Fibroblast of skin of back (primary cell): ENCODE measurements at regions not wholly inside any gene's neighbourhood (a gene's known extent, or its start where the extent isn't known, plus 50 kb on each side); places are given as distances from the start of the nearest gene placed in this dataset.
A peak's percentile ranks its signal among the peaks of the same experiment; 100 is the strongest.
"Not testable (repeated sequence)": the region's sequence is repeated elsewhere in the genome, so short reads cannot be mapped to it uniquely, and the experiment has no call there.

ENCODE experiments used
- DNase-seq: peaks from one replicate; pipeline ENCODE4 v3.0.0-alpha.2; 2013

DNA sequence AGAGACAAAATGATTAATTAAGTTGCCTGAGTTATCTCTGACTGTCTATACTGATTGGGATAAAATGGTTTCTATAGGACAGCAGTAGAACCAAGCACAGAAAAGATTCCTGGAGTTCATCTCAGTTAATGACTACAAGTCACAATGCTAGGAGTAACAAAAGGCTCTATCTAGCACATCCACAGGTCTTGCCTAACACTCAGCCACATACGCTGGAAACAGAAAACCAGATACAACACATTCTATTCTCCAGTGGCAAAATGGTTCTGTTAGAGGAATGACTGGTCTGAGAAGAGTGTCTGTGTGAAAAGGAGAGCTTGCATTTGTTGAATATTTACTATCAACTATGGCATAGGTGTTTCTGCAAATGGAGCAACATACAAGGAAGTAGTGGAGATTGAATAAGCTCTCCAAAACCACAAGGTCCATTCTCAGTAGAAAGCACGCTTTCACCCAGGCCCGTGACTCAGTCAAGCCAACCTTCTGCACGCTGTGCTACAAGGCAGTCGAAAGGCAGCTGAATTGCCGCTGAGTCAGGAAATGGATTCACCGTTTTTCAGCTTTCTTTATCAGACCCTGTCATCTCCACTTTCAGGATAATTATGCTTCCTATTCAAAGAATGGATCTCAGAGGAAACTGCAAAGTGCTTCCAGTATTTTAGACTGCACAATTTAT is 761.5 kb downstream of the EFNB2 start:
- peak; percentile 48 for DNase-seq

DNA sequence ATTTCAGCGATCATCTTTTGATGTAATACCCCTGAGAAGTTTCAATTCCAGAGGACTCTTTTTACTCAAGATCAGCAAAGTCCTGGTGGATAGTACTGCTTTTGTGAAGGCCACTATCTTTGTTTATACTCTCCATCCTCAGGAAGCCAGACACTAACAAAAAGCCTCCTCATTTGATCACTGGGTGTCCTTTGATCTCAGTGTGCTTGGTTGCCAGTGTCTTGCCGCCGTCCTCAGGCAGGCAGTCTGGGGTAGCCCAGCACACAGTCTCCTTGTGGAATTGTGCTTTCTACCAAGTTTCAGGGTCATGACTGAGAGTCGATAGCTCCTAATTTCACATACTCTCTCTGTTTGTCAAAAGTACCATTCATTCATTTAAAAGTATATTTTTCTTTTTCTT is 762.2 kb downstream of the EFNB2 start:
- DNase-seq, result no peak

DNA sequence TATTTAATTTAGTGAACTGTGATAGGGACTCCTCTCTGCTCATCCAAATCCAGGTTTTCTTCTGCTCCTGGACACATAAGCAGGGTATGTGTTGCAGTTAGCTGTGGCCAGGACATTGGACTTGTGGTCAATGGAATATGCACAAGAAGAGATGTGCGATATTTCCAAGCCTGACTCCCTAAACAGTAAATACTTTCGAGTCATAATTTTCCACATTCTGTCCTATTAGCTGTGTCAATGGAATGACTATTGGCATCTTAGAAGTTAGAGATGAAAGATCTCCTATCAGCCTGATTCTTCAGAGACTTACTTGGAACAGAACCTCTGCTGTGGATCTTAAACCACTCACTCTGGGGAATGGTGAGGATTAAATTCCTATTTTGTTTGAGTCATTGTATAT is 771.0 kb downstream of the EFNB2 start:
- peak; percentile 46 for DNase-seq

- DNase-seq, result peak; percentile 15
Observed at GRCh38 chr13:105763851-105764250, 771.6 kb downstream of the EFNB2 start.

GRCh38 chr13:105762096-105762495 is 773.4 kb downstream of the EFNB2 start:
- DNase-seq, result no peak

DNA sequence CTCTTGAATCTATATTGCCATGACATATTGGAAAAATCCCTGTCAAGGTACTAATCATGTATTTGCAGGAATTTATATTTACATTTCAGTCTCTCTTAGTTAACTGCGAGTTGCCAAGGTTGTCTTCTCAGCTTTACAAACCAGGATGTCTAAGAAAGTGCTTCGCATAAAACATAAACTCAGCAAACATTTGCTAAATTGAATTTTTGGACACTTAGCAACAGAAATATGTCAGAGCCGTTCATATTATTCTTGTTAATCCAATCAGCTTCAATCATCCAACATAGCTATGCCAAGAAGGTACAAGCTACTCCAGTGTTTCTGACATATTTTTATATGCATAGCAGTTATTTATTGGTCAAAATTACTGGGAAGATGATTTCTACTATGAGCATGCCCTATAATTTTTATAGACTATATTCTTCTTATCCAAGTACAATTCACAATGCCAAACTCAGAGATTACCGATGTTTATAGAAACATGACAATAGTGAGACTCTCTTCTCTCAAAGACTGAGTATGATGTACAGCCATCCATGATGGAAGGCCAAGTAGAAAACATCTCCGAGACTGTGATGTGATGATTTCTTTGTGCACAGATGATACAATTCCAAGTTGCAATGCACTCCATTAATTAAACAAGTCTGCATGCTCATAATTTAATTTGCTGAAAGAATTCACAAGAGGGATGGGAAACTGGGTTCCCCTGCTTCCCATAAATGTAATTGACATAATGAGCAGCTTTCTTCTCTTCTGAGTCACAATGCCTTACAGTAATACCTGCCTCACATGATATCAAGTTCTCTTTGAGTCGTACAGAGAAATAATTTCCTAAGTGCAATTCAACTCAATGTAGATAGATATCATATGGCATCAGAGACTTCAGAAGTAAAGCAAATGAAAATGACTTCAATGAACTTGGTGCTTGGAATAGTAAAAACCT is 776.3 kb downstream of the EFNB2 start:
- no peak for DNase-seq

DNA sequence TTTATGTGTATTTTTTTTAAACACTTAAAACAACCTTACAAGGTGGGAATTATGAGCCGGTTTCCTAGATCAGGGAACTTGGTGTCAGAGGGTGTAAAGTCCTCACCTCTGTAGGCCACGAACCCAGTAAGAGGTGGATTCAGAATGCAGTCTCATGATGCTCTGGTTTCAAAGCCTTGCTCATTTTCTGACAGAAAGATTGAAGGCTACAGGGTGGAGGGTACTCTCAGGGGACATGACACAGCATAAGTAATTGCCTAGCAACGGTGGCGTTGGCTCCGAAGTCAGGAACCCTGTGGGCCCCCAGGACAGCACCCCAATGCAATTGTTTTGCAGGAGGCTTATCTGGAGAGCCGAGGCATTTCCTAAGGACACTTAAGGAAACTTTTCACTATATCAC is 794.7 kb downstream of the EFNB2 start:
- DNase-seq, result no peak

- no peak for DNase-seq
Observed at GRCh38 chr13:105737688-105738087, 797.8 kb downstream of the EFNB2 start.

GRCh38 chr13:105735281-105735680 is 800.2 kb downstream of the EFNB2 start:
- no peak for DNase-seq

GRCh38 chr13:105732806-105733529 is 802.5 kb downstream of the EFNB2 start:
- peak; percentile 59 for DNase-seq

DNA sequence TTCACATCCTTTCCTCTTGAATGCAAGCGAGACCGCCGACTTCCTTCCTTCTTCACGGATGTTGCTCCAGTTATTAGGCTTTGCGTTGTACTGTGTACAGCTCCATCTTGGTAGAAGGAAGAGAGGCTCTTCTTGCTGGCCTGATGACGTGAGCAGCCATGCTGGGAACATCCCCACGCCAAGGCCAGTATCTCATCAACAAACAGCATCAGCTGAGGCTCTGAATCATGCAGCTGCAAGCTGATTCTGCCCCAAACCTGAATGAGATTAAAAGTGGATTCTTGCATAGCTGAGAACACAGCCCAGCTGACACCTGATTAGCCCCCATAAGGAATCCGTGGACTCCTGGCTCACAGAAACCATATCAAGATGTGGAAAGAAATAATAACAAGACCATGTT is 809.6 kb downstream of the EFNB2 start:
- DNase-seq, result no peak

GRCh38 chr13:105721016-105721415 is 814.4 kb downstream of the EFNB2 start:
- peak; percentile 66 for DNase-seq

DNA sequence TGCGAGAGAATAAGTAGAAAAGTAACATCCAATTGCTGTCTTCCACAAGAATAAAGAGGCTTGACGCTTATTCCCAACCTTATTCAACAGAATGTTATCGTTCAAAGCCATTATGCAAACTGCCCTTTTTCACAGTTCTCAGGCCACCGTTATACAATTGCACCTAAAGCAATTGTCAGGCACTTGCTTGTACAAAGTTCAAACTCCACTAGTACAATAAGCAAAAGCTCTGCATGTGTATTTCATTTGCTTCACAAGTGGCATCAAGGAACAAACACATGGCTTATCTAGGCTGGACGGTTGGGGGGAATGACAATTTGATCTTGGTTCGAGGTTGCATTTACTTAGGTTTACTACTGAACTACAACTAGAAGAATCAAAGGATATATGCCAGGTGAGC is 815.6 kb downstream of the EFNB2 start:
- DNase-seq, result no peak

GRCh38 chr13:105709181-105709580 is 826.3 kb downstream of the EFNB2 start:
- DNase-seq, result no peak

GRCh38 chr13:105703843-105704242 is 831.6 kb downstream of the EFNB2 start:
- DNase-seq, result no peak

- no peak for DNase-seq
Observed at GRCh38 chr13:105702441-105702840, 833.0 kb downstream of the EFNB2 start.

GRCh38 chr13:105692769-105693168 is 842.7 kb downstream of the EFNB2 start:
- DNase-seq, result no peak

GRCh38 chr13:105684216-105684615 is 851.2 kb downstream of the EFNB2 start:
- no peak for DNase-seq

DNA sequence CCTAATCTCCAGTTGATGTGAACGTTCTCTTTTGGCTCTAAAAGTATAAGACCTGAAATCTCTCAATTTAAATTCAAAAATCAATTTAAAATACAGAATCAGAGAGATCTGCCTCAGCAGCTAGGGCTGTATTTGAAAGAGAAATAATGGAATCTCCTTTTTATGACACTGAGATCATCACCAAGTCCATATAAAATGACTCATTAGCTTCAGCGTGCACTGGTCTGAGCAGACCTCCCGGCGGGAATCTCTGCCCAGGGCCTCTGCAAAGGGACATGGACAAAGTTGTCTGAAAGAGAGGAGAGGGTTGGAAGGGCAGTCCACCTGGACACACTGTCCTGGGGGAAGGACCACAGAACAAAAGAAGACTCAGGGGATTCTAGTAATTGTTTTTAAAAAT is 855.6 kb downstream of the EFNB2 start:
- no peak for DNase-seq

GRCh38 chr13:105678072-105678471 is 857.4 kb downstream of the EFNB2 start:
- DNase-seq, result no peak

GRCh38 chr13:105672881-105673280 is 862.6 kb downstream of the EFNB2 start:
- DNase-seq, result no peak

DNA sequence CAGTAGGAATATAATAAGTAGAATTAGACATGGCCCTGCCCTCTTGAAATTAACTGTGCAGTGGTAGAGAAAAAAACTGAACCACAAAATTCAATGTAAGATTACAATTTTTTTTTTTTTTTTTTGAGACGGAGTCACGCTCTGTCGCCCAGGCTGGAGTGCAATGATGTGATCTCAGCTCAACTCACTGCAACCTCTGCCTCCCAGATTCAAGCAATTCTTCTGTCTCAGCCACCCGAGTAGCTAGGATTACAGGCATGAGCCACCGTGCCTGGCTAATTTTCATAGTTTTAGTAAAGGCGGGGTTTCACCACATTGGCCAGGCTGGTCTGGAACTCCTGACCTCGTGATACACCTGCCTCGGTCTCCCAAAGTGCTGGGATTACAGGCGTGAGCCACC is 864.3 kb downstream of the EFNB2 start:
- DNase-seq, result not testable (repeated sequence)
